ENCODE measurements at regions not wholly inside any gene's neighbourhood (a gene's known extent, or its start where the extent isn't known, plus 50 kb on each side); places are given as distances from the start of the nearest gene placed in this dataset.

DNA sequence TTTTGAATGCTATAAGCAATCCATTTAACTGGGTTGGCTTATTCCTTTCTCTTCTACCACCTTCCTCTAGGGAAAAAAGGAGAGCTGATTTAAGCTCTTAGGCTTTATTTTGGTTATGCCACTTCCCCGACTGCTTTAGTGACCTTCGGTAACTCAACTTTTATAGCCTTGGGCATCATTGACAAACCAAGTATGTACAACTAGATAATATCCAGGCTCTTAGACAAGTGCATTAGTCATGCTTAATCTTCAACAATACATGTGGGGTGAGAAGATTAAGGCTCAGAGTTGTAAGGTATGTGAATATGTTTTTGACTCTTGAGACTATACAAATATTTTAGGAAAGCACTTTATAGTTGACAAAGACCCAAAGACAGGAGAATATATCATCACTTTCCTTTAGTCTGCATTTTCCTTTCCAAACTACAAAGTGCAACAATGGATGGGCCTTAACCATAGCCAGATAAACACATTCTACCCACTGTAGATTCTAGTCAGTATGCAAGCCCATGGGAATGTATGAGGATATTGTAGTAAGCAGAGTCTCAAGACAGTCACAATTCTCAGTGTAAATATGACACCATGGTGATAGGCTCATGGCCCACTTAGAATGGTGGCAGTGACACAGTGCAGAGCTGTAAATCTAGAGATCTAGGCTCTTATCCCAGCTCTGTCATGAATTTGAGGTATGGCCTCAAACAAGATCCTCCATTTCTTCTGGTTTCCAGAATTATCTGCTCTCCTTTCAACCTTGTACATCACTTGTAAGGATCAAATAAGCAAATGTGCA is 1117.3 kb downstream of the SORCS3 start:
- DNase-seq (ENCODE audit: low spot score), result no peak
- no peak for TF ChIP-seq CTCF (IDR thresholded peaks at IDR 0.05; ENCODE audit: extremely low read depth, missing control alignments)

DNA sequence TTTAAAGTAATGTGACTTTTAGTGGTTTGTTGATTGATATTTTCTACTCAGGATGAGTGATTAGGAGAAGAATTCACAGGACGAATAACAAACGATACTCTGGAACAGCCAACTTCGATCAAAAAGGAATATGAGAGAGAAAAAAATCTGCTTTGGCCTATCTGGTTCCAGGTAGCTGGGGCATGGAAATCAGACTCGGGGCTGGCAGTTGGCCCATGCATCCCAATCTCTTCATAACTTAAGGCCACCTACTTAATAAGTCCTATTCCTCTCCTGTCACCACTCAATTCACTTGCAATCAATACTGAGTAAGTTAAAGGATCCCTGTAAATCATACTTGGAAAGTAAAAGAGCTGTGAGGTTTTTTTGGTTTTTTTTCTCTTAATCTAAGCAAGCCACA is 1116.2 kb downstream of the SORCS3 start:
- no peak for DNase-seq (ENCODE audit: low spot score)
- no peak for TF ChIP-seq CTCF (IDR thresholded peaks at IDR 0.05; ENCODE audit: extremely low read depth, missing control alignments)

DNA sequence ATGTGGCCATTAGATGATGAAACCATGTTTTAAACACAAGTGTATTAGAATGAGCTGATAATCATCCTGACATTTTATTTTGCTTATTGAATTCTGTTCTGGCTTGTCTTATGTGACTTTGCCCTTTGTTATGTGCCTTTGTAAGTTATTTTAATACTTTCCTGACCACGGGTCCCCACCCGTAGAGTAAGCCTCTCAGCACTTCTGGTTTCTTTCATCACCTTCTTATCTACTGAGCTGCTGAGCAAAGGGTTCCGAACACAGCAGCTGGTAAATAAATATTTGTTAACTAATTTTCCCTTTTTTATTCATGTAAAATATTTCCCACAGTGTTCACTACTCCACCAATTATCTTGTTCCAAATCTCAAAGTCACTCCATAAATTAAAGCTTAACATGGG is 1115.3 kb downstream of the SORCS3 start:
- TF ChIP-seq CTCF (IDR thresholded peaks at IDR 0.05; ENCODE audit: extremely low read depth, missing control alignments), result no peak
- DNase-seq (ENCODE audit: low spot score), result no peak

DNA sequence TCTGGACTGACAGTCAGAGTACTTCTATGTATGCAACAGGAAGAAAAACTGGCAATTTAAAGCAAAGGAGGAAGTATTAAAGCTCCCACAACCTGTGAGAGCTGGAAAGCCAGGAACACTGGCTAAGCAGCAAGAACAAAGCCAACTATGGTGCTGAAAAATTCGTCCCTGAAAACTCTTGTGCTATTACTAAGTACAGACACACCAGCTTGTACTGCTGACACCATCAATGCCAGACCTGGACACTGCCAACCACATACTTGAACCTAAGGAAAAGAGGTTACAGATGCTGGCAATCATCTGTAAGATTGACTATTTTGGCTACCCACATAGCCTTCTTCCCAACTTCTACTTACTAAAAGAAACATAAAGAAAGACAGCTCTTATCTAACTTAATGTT is 1110.6 kb downstream of the SORCS3 start:
- TF ChIP-seq CTCF (IDR thresholded peaks at IDR 0.05; ENCODE audit: extremely low read depth, missing control alignments), result no peak
- DNase-seq (ENCODE audit: low spot score), result no peak

- TF ChIP-seq CTCF (IDR thresholded peaks at IDR 0.05; ENCODE audit: extremely low read depth, missing control alignments), result no peak
- no peak for DNase-seq (ENCODE audit: low spot score)
These were observed 1104.6 kb downstream of the SORCS3 start for GRCh38 chr10:105745596-105746148.

- no peak for DNase-seq (ENCODE audit: low spot score)
- no peak for TF ChIP-seq CTCF (IDR thresholded peaks at IDR 0.05; ENCODE audit: extremely low read depth, missing control alignments)
These were observed 1102.4 kb downstream of the SORCS3 start for GRCh38 chr10:105743343-105744056.

- DNase-seq (ENCODE audit: low spot score), result no peak
- no peak for TF ChIP-seq CTCF (IDR thresholded peaks at IDR 0.05; ENCODE audit: extremely low read depth, missing control alignments)
These were observed 1101.8 kb downstream of the SORCS3 start for GRCh38 chr10:105742923-105743322.

Measured in GM20000 (cell line).